ENCODE measurements at regions not wholly inside any gene's neighbourhood (a gene's known extent, or its start where the extent isn't known, plus 50 kb on each side); places are given as distances from the start of the nearest gene placed in this dataset.

DNA sequence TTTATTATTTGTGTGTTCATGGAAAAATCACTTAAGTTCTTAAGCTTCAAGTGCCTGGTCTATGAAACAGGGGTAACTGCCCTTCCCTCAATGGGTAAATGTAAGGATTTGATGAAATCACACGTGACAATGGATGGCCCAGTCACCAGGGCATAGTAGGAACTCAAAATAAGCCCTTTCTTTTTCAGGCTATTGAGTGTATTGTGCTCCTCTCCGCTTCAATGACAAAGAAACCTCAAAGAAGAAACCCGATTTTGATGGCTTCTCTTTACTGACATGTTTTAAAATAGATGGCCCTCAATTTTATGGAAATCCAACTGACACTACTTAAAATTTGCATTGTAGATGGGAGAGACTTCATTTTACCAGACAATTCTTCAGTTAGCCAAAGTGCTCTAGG is 543.5 kb downstream of the OMA1 start:
- H3K27me3 ChIP-seq, result no peaks in the 10 kb centered on the region
- H3K4me2 ChIP-seq, result no peak overlapping the region
- WGBS (ENCODE audit: low lambda C conversion rate, missing lambda C conversion rate), result 66% methylated on average over 3 of the region's 3 CpGs

GRCh38 chr1:58000821-58001220 is 545.7 kb downstream of the OMA1 start:
- H3K4me1 ChIP-seq (ENCODE audit: insufficient read depth), result no peaks in the 10 kb centered on the region
- no peak overlapping the region for H2AFZ ChIP-seq
- no peaks in the 10 kb centered on the region for H3K9me3 ChIP-seq (ENCODE audit: low read depth)
- no peak overlapping the region for H3K4me3 ChIP-seq
- H3K9me2 ChIP-seq (replicated peaks; ENCODE audit: insufficient read depth), result no peaks in the 10 kb centered on the region
- no peak overlapping the region for H3K27ac ChIP-seq
- TF ChIP-seq EZH2phosphoT487 (IDR thresholded peaks at IDR 0.05; ENCODE audit: low read depth, severe bottlenecking, unreplicated experiment), result no peak
- TF ChIP-seq, protein P1, sequence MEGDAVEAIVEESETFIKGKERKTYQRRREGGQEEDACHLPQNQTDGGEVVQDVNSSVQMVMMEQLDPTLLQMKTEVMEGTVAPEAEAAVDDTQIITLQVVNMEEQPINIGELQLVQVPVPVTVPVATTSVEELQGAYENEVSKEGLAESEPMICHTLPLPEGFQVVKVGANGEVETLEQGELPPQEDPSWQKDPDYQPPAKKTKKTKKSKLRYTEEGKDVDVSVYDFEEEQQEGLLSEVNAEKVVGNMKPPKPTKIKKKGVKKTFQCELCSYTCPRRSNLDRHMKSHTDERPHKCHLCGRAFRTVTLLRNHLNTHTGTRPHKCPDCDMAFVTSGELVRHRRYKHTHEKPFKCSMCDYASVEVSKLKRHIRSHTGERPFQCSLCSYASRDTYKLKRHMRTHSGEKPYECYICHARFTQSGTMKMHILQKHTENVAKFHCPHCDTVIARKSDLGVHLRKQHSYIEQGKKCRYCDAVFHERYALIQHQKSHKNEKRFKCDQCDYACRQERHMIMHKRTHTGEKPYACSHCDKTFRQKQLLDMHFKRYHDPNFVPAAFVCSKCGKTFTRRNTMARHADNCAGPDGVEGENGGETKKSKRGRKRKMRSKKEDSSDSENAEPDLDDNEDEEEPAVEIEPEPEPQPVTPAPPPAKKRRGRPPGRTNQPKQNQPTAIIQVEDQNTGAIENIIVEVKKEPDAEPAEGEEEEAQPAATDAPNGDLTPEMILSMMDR (IDR thresholded peaks at IDR 0.05; ENCODE audit: poor library complexity), result no peak
- no peak for TF ChIP-seq EZH2 (IDR thresholded peaks at IDR 0.05; ENCODE audit: borderline replicate concordance)
- H4K20me1 ChIP-seq (ENCODE audit: insufficient read depth, poor library complexity, severe bottlenecking), result no peaks in the 10 kb centered on the region
- DNase-seq (ENCODE audit: low spot score), result no peak
- no peak overlapping the region for H3K4me2 ChIP-seq
- H3K27me3 ChIP-seq, result no peaks in the 10 kb centered on the region
- no peaks in the 10 kb centered on the region for H3K36me3 ChIP-seq (replicated peaks; ENCODE audit: insufficient read depth, low read depth)
- WGBS (ENCODE audit: low lambda C conversion rate, missing lambda C conversion rate), result 71% methylated on average over 1 of the region's 1 CpG
- H3K79me2 ChIP-seq, result no peaks in the 10 kb centered on the region

More for the DNA sequence above, 543.5 kb downstream of the OMA1 start:
- TF ChIP-seq, protein P1 (IDR thresholded peaks at IDR 0.05; ENCODE audit: poor library complexity), result no peak
- TF ChIP-seq EZH2phosphoT487 (IDR thresholded peaks at IDR 0.05; ENCODE audit: low read depth, severe bottlenecking, unreplicated experiment) (no peak), EZH2 (IDR thresholded peaks at IDR 0.05; ENCODE audit: borderline replicate concordance) (no peak)
- H3K4me3 ChIP-seq, result no peak overlapping the region
- no peaks in the 10 kb centered on the region for H3K4me1 ChIP-seq (ENCODE audit: insufficient read depth)
- H3K79me2 ChIP-seq, result no peaks in the 10 kb centered on the region
- no peaks in the 10 kb centered on the region for H3K9me2 ChIP-seq (replicated peaks; ENCODE audit: insufficient read depth)
- no peak for DNase-seq (ENCODE audit: low spot score)
- H4K20me1 ChIP-seq (ENCODE audit: insufficient read depth, poor library complexity, severe bottlenecking), result no peaks in the 10 kb centered on the region
- H3K9me3 ChIP-seq (ENCODE audit: low read depth), result no peaks in the 10 kb centered on the region
- no peaks in the 10 kb centered on the region for H3K36me3 ChIP-seq (replicated peaks; ENCODE audit: insufficient read depth, low read depth)
- H3K27ac ChIP-seq, result no peak overlapping the region
- no peak overlapping the region for H2AFZ ChIP-seq

- H3K9me3 ChIP-seq (ENCODE audit: low read depth), result no peaks in the 10 kb centered on the region
- no peak for DNase-seq (ENCODE audit: low spot score)
- 83% methylated on average over 1 of the region's 1 CpG for WGBS (ENCODE audit: low lambda C conversion rate, missing lambda C conversion rate)
- no peak overlapping the region for H3K4me3 ChIP-seq
- no peak overlapping the region for H3K27ac ChIP-seq
- no peaks in the 10 kb centered on the region for H3K4me1 ChIP-seq (ENCODE audit: insufficient read depth)
- no peaks in the 10 kb centered on the region for H3K27me3 ChIP-seq
- no peak overlapping the region for H2AFZ ChIP-seq
- H3K79me2 ChIP-seq, result no peaks in the 10 kb centered on the region
- no peaks in the 10 kb centered on the region for H4K20me1 ChIP-seq (ENCODE audit: insufficient read depth, poor library complexity, severe bottlenecking)
- H3K4me2 ChIP-seq, result no peak overlapping the region
- TF ChIP-seq EZH2 (IDR thresholded peaks at IDR 0.05; ENCODE audit: borderline replicate concordance), result no peak
- no peak for TF ChIP-seq EZH2phosphoT487 (IDR thresholded peaks at IDR 0.05; ENCODE audit: low read depth, severe bottlenecking, unreplicated experiment)
- TF ChIP-seq, protein P1 (IDR thresholded peaks at IDR 0.05; ENCODE audit: poor library complexity), result no peak
- no peaks in the 10 kb centered on the region for H3K9me2 ChIP-seq (replicated peaks; ENCODE audit: insufficient read depth)
- no peaks in the 10 kb centered on the region for H3K36me3 ChIP-seq (replicated peaks; ENCODE audit: insufficient read depth, low read depth)
Observed at GRCh38 chr1:58000116-58000515, 546.4 kb downstream of the OMA1 start.

- Histone ChIP-seq H3K4me2 (no peak overlapping the region), H3K4me3 (no peak overlapping the region), H3K79me2 (no peaks in the 10 kb centered on the region), H3K9me2 (replicated peaks; ENCODE audit: insufficient read depth) (no peaks in the 10 kb centered on the region), H3K9me3 (ENCODE audit: low read depth) (no peaks in the 10 kb centered on the region), H3K4me1 (ENCODE audit: insufficient read depth) (no peaks in the 10 kb centered on the region), H3K36me3 (replicated peaks; ENCODE audit: insufficient read depth, low read depth) (no peaks in the 10 kb centered on the region), H3K27ac (no peak overlapping the region), H3K27me3 (no peaks in the 10 kb centered on the region), H2AFZ (no peak overlapping the region), H4K20me1 (ENCODE audit: insufficient read depth, poor library complexity, severe bottlenecking) (no peaks in the 10 kb centered on the region)
- no peak for DNase-seq (ENCODE audit: low spot score)
- TF ChIP-seq EZH2phosphoT487 (IDR thresholded peaks at IDR 0.05; ENCODE audit: low read depth, severe bottlenecking, unreplicated experiment) (no peak), EZH2 (IDR thresholded peaks at IDR 0.05; ENCODE audit: borderline replicate concordance) (no peak)
- TF ChIP-seq, protein P1 (IDR thresholded peaks at IDR 0.05; ENCODE audit: poor library complexity), result no peak
- WGBS (ENCODE audit: low lambda C conversion rate, missing lambda C conversion rate), result 76% methylated on average over 2 of the region's 2 CpGs
Observed at GRCh38 chr1:57996400-57996799, 550.1 kb downstream of the OMA1 start.
